ENCODE measurements at regions not wholly inside any gene's neighbourhood (a gene's known extent, or its start where the extent isn't known, plus 50 kb on each side); places are given as distances from the start of the nearest gene placed in this dataset.
"Not testable (repeated sequence)": the region's sequence is repeated elsewhere in the genome, so short reads cannot be mapped to it uniquely, and the experiment has no call there.

DNA sequence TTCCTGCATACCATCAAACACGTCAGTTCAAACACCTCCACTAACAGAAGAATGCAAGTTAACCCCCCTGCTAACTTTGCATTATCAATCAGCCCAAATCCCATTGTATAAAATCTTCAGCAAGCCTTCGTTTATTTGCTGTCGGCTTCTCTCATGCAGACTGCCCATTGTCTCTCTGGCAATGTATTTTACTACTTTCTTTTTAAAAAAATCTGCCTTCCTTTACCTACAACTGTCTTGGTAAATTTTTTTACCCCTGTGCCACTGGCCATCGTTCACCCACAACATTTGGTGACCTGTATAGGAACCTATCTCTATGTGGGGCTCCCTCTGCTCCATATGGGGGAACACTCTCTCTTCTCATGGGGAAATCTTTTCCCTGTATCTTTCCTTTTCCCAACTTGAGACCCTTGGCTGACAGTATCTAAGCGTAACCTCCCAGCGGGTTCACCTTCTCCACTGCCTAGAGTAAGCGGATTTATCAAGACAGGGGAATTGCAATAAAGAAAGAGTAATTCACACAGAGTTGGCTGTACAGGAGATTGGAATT lies 244.6 kb downstream of the CPXCR1 start:
- DNase-seq (ENCODE audit: extremely low read depth, low read depth), result no peak

GRCh38 chrX:89021964-89022363 lies 274.9 kb downstream of the CPXCR1 start:
- DNase-seq (ENCODE audit: extremely low read depth, low read depth), result no peak

- DNase-seq (ENCODE audit: extremely low read depth, low read depth), result no peak
Observed at GRCh38 chrX:89033723-89034122, 286.7 kb downstream of the CPXCR1 start.

DNA sequence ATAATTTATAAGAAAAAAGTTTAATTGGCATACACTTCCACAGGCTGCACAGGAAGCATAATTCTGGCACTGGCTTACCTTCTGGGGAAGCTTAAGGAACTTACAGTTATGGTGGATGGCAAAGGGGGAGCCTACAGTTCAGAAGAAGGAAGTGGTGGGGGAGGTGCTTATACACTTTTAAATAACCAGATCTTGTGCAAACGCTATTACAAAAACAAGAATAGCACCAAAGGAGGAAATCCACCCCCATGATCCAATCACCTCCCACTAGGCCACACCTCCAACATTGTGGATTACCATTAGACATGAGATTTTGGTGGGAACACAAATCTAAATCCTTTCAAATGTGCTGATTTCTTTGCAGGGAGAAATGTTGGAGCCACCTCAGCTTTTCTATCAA lies 287.7 kb downstream of the CPXCR1 start:
- no peak for DNase-seq (ENCODE audit: extremely low read depth, low read depth)

- DNase-seq (ENCODE audit: extremely low read depth, low read depth), result no peak
Observed at GRCh38 chrX:89053223-89053622, 306.2 kb downstream of the CPXCR1 start.

- not testable (repeated sequence) for DNase-seq (ENCODE audit: extremely low read depth, low read depth)
Observed at GRCh38 chrX:89099587-89099986, 352.6 kb downstream of the CPXCR1 start.

GRCh38 chrX:89124985-89125384 lies 378.0 kb downstream of the CPXCR1 start:
- DNase-seq (ENCODE audit: extremely low read depth, low read depth), result no peak

Small RNA genes lying in the stretch of these regions (small RNA-seq; reads per million reads assigned to genes)
- gene AL731768.1, result 0 reads per million in 2 experiments

Data from NCI-H460 (cell line).